ENCODE measurements at regions not wholly inside any gene's neighbourhood (a gene's known extent, or its start where the extent isn't known, plus 50 kb on each side); places are given as distances from the start of the nearest gene placed in this dataset.

- no peak for ATAC-seq
- Histone ChIP-seq H3K9me3 (ENCODE audit: low read length) (no peaks in the 10 kb centered on the region), H3K4me1 (ENCODE audit: insufficient read depth, low read length) (peaks cover 25% of the 10 kb centered on the region), H3K36me3 (replicated peaks in 1 of 2; ENCODE audit: control insufficient read depth in 1 of 2, insufficient read depth in 2 of 2, low read length in 2 of 2) (no peaks in the 10 kb centered on the region), H3K27ac (ENCODE audit: extremely low read length, insufficient read depth, low read length) (no peak overlapping the region), H3K4me3 (replicated peaks in 1 of 3; ENCODE audit: insufficient read depth in 1 of 3, low read depth in 2 of 3, low read length in 3 of 3) (no peak overlapping the region), H3K79me2 (ENCODE audit: insufficient read depth, low read length) (no peaks in the 10 kb centered on the region), H3K4me2 (ENCODE audit: low read depth, low read length) (no peak overlapping the region), H3K27me3 (ENCODE audit: control insufficient read depth in 1 of 2, insufficient read depth in 2 of 2, low read length in 2 of 2) (no peaks in the 10 kb centered on the region), H4K20me1 (ENCODE audit: insufficient read depth, low read length) (no peaks in the 10 kb centered on the region), H3K9ac (ENCODE audit: insufficient read depth, low read depth, low read length) (no peak overlapping the region), H2AFZ (ENCODE audit: low read length) (no peak overlapping the region)
- intact Hi-C loops (cut with micrococcal nuclease; ENCODE audit: unreplicated experiment), result no loop called here
- no TSS peak for BruUV-seq (replicated peaks)
- TF ChIP-seq ZNF775 (CRISPR knock-in tag; IDR thresholded peaks at IDR 0.05; ENCODE audit: borderline replicate concordance) (no peak), TSC22D2 (CRISPR knock-in tag; IDR thresholded peaks at IDR 0.05; ENCODE audit: borderline replicate concordance) (no peak), NFATC3 (CRISPR knock-in tag; IDR thresholded peaks at IDR 0.05) (no peak), ZNF572 (CRISPR knock-in tag; IDR thresholded peaks at IDR 0.05) (no peak), MIER2 (CRISPR knock-in tag; IDR thresholded peaks at IDR 0.05) (no peak), NR2C2 (CRISPR knock-in tag; IDR thresholded peaks at IDR 0.05; ENCODE audit: borderline replicate concordance) (no peak), ZNF546 (CRISPR knock-in tag; conservative IDR thresholded peaks at IDR 0.05) (no peak), CBFB (CRISPR knock-in tag; IDR thresholded peaks at IDR 0.05) (no peak), ZNF557 (CRISPR knock-in tag; IDR thresholded peaks at IDR 0.05) (no peak), HOXA5 (CRISPR knock-in tag; IDR thresholded peaks at IDR 0.05) (no peak), FOXK1 (CRISPR knock-in tag; IDR thresholded peaks at IDR 0.05; ENCODE audit: borderline replicate concordance, low read depth) (no peak), AHDC1 (CRISPR knock-in tag; IDR thresholded peaks at IDR 0.05; ENCODE audit: borderline replicate concordance) (no peak), EP300 (IDR thresholded peaks at IDR 0.05; ENCODE audit: low read depth in 2 of 2, low read length in 2 of 2) (no peak), EP300 (CRISPR knock-in tag; IDR thresholded peaks at IDR 0.05; ENCODE audit: borderline replicate concordance) (no peak)
- TF ChIP-seq, protein P1, sequence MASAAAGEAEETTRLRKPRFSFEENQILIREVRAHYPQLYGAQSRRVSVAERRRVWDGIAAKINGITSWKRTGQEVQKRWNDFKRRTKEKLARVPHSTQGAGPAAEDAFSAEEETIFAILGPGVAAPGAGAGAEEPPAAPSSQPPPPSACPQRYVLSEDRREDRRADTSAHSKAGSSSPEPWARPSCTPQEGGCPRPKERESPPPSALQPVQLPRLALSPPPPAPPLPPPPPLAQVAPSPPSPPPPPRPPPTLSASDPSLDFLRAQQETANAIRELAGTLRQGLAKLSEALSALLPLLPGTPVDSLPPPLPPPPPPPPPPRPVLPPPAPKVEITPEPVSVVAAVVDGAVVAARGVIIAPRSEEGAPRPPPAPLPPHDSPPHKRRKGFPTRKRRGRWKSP (CRISPR knock-in tag; IDR thresholded peaks at IDR 0.05), result no peak
- no peak for DNase-seq (ENCODE audit: low spot score)
- WGBS (ENCODE audit: low lambda C conversion rate), result 61% methylated on average over 3 of the region's 4 CpGs
- ChIA-PET POLR2A (no interaction called here), CTCF (ENCODE audit: low intra/inter-chr PET ratio, low total read pairs) (no interaction called here)
- in situ Hi-C loops (cut with HindIII; ENCODE audit: extremely low pct_ligation_motif_present, low pct_unique_long_range_greater_than_20kb), result no loop called here
- FAIRE-seq, result no peak
Observed at GRCh38 chr12:107474639-107475539, 210.7 kb upstream of the PWP1 start.
